GM19239 (cell line): ENCODE measurements at regions not wholly inside any gene's neighbourhood (a gene's known extent, or its start where the extent isn't known, plus 50 kb on each side); places are given as distances from the start of the nearest gene placed in this dataset.
"Not testable (repeated sequence)": the region's sequence is repeated elsewhere in the genome, so short reads cannot be mapped to it uniquely, and the experiment has no call there.

Source experiments
- DNase-seq: peaks from one replicate; pipeline ENCODE4 v3.0.0; 2011; ENCODE audit warnings: low spot score; ENCODE audit not compliant: insufficient read length
- FAIRE-seq: peaks from 2 replicates; lab custom pipeline; 2011; peaks lifted over from hg19 to GRCh38; lab: Jason Lieb, UNC

- no peak for DNase-seq
- FAIRE-seq: no peak
These were observed 90.0 kb upstream of the EGFL6 start for GRCh38 chrX:13479452-13479813.

GRCh38 chrX:13478740-13479451, 90.5 kb upstream of the EGFL6 start:
- no peak for DNase-seq
- FAIRE-seq: no peak

DNA sequence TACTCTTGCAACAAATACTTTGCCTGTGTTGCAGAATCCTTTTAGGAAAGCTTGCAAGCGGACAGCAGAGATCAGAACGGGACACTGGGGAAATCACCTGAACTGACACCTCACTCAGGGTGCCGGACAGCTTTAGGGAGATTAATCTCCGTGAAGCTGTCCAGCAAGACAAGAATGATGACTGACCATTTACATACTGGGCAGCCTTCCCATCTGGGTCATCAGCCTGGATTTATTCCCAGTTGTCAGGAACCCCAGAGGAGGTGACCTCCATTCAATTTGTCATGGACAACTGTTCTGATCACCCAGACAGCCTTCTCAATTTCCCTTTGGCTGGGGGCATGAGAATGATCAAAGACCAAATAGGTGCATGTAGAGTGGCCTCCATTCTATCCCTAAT, 93.0 kb upstream of the EGFL6 start:
- no peak for FAIRE-seq

GRCh38 chrX:13474164-13474516, 95.3 kb upstream of the EGFL6 start:
- FAIRE-seq: no peak
- DNase-seq: peak; percentile 14

More for the DNA sequence above, 93.0 kb upstream of the EGFL6 start:
- no peak for DNase-seq

DNA sequence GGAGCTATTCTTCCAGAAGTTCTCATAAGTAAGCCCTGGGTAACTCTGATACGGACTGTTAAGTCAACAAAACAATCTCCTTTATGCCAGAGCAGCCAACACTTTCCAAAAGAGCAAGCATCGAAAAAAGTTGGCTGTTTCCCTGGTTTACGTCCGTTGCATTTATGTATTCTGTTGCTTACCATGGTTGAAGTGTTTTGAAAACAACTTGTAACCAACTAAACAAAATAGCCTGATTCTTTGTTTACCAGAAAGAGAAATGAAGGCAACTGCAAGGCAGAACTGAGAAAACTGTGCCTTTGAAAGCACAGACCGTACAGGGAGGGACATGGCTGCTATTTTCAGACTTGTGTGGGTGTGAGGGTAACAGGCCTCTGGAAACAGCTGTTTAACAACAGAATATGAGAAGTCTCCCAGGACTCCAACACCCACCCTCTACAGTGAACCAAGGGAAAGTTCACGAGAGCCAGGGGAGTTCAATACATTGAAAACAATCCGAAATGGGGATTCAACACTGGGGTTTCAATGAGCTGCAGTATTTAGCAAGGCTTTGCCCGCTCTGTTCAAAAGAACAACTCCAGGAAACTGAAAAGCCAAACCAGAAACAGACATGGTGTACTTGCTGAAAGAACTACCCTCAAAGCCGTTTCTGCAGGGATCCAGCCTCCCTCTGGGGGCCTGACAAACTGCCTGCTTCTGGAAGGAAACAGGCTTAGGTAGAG, 95.8 kb upstream of the EGFL6 start:
- DNase-seq: peak; percentile 10
- peak; percentile 97 for FAIRE-seq

DNA sequence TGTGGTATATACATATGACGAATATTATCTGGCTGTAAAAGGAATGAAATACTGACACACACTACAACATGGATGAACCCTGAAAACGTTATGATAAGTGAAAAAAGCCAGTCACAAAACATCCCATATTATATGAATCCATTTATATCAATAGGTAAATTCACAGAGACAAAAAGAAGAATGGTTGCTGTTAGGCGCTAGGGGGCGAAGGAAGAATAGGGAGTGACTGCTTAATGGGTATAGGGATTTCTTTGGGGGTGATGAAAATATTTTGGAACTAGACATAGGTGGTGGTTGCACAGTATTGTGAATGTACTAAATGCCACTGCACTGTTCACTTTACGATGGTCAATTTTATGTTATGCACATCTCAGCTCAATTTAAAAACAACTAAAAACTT, 96.4 kb upstream of the EGFL6 start:
- peak; percentile 82 for FAIRE-seq
- no peak for DNase-seq

DNA sequence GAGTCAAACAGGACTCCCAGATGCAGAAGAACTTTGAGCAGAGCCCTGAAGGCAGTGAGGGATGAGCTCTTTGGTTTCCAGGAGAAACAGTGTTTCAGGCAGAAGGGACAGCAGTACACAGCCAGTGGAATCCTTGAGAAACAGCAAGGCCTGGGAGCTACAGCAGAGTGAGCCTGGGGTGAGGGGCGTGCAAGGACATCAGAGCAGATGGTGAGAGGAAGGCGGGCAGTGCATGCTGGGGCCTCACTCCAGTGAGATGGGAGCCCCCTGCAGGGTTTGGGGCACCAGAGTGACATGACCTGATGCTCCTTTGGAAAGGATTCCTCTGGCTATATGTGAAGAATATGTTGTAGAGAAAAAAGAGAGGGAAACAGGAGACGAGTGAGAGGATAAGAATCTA, 98.1 kb upstream of the EGFL6 start:
- DNase-seq (no peak), FAIRE-seq (peak; percentile 39)

- FAIRE-seq (peak; percentile 8), DNase-seq (no peak)
These were observed 98.8 kb upstream of the EGFL6 start for GRCh38 chrX:13470685-13470977.

DNA sequence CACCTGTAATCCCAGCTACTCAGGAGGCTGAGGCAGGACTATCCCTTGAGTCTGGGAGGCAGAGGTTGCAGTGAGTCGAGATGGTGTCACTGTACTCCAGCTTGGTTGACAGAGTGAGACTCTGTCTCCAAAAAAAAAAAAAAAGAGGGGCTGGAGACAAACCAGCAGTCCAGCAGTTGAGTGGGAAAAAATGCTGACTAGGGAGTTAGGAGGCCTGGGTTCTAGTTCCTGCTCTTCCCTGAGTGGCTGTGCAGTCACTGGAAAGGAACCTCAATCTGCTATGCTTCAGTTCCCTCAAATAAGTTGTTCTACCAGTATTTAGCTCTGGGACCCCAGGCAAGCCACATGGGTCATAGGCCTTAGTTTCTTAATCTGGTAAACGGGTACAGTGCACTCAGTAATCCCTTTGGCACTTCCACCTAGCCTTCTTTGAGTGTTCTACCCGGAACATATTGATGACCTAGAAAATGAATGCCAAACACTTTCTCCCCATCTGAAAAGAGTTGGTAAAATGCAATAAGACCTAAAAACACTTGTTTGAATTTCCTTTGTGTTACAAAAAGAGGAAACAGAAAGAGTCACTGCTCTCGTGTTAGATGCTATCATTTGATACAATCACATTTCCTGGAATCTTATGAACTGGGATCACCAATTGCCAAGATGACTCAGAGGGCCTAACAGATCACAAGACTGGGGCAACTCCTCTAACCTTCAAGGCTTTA, 99.3 kb upstream of the EGFL6 start:
- FAIRE-seq: no peak

DNA sequence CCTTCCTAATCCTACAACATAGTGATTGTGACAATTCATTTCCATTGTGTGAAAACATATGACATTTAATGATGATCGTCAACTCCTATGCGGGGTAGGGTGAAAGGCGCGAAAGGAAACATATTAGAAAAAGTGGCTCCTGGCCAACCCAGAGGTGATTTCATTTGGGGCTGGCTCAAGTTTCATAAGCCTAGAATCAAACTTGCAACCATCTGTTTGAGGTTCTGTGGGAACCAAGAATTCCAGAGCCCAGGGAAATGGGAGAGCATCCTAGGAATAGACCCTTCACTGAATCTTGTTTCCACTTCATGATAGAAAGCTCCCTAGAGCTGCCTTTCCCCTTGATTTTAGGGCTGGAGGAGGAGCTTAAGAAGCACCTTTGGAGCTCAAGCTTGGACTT, 101.3 kb upstream of the EGFL6 start:
- no peak for FAIRE-seq
- DNase-seq: no peak

More for the DNA sequence above, 99.3 kb upstream of the EGFL6 start:
- no peak for DNase-seq

DNA sequence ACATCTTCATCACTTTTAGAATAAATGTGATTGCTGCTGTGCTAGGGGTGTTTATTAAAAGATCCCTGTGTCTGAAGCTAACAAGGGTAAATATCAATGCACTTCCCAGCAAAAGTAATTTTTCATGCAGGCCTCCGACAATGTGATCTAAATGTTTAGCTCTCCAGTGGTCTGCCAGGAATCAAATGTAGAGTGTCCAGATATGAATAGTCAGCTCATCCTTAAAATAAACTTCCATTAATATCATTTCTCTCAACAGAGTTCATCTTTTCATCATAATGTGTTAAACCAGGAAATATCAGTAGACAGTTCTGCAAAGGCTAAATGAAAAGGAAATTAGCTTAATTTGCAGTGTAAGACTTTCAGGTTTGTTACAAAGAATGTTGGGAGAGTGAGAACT, 102.2 kb upstream of the EGFL6 start:
- FAIRE-seq: no peak

GRCh38 chrX:13464599-13465275, 104.7 kb upstream of the EGFL6 start:
- no peak for DNase-seq

More for the DNA sequence above, 102.2 kb upstream of the EGFL6 start:
- no peak for DNase-seq

DNA sequence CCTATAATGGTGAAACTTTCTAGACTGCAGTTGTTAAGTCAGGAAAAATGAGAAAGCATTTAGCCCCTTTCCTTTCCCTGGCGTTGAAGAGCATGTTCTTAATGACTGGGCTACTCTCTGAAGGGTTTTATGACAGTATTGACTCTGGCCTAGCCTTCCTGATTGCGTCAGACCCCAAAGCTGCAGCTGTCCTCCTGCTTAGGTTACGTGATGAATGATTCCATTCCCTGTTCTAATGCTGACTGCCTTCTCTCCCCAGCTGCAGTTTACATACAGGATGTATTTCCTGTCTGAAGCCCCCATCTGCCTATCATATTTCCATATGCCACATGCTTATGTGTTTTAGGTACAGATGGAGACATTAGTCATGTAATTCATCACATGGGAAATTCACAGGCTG, 105.8 kb upstream of the EGFL6 start:
- DNase-seq (no peak), FAIRE-seq (no peak)

More at GRCh38 chrX:13464599-13465275, 104.7 kb upstream of the EGFL6 start:
- FAIRE-seq: no peak

DNA sequence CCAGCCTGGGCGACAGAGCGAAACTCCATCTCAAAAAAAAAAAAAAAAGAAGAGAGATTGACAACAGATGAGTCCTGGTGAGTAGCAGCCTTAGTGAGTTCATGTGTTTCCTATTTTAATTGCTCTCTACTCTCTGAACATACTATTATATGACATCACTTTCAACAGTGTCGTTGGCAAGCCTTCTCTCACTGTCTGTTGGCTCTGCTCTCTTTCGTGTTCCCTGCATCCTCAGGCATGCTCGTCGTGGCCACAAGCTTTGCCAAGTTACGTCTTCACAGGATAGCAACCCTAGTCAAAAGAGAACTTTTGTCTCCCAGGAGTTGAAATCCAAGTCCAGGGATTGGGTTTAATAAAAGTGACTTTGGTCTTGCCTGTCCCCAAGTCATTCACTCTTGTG, 117.1 kb upstream of the EGFL6 start:
- no peak for DNase-seq
- no peak for FAIRE-seq

GRCh38 chrX:13449441-13449840, 120.0 kb upstream of the EGFL6 start:
- FAIRE-seq (no peak), DNase-seq (no peak)

DNA sequence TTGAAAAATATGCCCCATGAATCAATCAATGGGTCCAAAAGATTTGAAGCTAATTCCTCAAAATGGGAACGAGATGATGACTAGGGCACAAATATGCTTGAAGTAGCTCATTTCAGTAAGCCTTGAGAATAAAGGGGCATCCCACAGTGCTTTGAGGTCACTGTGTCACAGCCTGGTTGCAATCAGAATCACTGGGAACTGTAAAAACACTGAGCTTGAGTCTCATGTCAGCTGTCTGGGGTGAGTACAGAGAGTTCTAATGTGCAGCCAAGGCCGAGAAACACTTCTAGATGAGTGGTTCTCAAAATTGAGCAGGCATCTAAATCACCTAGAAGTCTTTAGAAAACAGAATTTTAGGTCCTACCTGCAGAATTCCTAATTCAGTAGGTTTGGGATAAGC, 120.5 kb upstream of the EGFL6 start:
- FAIRE-seq: no peak

GRCh38 chrX:13441608-13442007, 121.8 kb upstream of the ATXN3L start:
- not testable (repeated sequence) for DNase-seq
- peak; percentile 91 for FAIRE-seq

More for the DNA sequence above, 120.5 kb upstream of the EGFL6 start:
- DNase-seq: no peak

DNA sequence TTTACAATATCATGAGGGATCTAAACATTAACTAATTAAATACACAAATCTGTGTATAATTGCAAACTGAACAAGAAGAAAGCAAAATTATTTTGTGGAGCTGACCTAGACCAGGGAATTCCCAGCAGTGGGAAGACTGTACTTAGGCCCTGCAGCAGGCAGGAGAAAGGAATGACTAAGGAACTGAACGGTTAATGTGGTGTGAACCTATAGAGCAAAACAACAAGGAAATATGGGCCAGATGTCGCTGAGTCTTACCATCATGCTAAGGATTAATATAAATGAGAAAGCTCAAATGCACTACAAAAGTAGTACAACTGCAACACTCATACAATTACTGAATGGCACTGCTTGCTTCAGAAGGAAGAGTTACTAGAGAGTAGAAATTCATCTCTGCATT, 120.3 kb upstream of the ATXN3L start:
- DNase-seq (no peak), FAIRE-seq (no peak)

- FAIRE-seq: no peak
- DNase-seq: no peak
These were observed 113.4 kb upstream of the ATXN3L start for GRCh38 chrX:13433298-13433605.

- FAIRE-seq (peak; percentile 96), DNase-seq (no peak)
These were observed 112.8 kb upstream of the ATXN3L start for GRCh38 chrX:13432414-13433297.
